GM12891 (cell line): ENCODE measurements at regions not wholly inside any gene's neighbourhood (a gene's known extent, or its start where the extent isn't known, plus 50 kb on each side); places are given as distances from the start of the nearest gene placed in this dataset.

Experiments used
- DNase-seq: peaks from one replicate; pipeline ENCODE4 v3.0.0; 2011; ENCODE audit warnings: low spot score; ENCODE audit not compliant: insufficient read length
- FAIRE-seq: peaks from 2 replicates; lab custom pipeline; 2011; peaks lifted over from hg19 to GRCh38; lab: Jason Lieb, UNC
- PAX5 ChIP-seq: IDR thresholded peaks from 2 replicates; pipeline ENCODE4 v1.6.1; 2011; ENCODE audit warnings: low read length, moderate library complexity, mild to moderate bottlenecking; ENCODE audit not compliant: insufficient read depth, severe bottlenecking
- POLR2A ChIP-seq: IDR thresholded peaks from 2 replicates; pipeline ENCODE4 v1.6.1; 2011; ENCODE audit warnings: low read depth, low read length, control low read depth
- POLR2AphosphoS5 ChIP-seq: IDR thresholded peaks from 2 replicates; pipeline ENCODE4 v1.6.1; 2011; ENCODE audit warnings: low read depth, low read length, control low read depth
- POU2F2 ChIP-seq: IDR thresholded peaks from 2 replicates; pipeline ENCODE4 v1.6.1; 2011; ENCODE audit warnings: low read depth, mild to moderate bottlenecking, control low read depth, low read length, moderate library complexity
- SPI1 ChIP-seq: IDR thresholded peaks from 2 replicates; pipeline ENCODE4 v1.6.1; 2011; ENCODE audit warnings: low read depth, low read length, control low read depth
- TAF1 ChIP-seq: IDR thresholded peaks from 2 replicates; pipeline ENCODE4 v1.6.1; 2011; ENCODE audit warnings: low read depth, low read length, control low read depth

DNA sequence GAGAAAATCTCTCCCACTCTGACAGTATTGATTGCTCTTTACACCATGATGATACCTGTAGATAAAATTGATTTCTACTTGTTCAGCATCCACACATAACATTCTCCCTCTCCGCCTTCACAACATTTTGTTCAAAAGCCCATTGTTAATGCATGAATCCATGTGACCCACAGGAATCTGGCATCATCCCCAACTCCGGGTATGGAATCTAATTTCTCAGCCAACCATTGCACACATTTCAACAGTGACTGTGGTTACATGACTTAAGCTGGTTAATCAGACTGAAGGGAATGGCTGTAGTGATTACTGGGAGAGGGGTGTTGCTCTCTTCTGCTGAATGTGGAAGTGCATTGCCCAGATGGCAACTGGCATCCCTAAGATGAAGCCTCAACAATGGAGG lies 161.4 kb upstream of the C16orf82 start:
- DNase-seq (no peak), FAIRE-seq (no peak)
- TF ChIP-seq POLR2A (no peak), POLR2AphosphoS5 (no peak), PAX5 (no peak), POU2F2 (no peak), SPI1 (no peak), TAF1 (no peak)

DNA sequence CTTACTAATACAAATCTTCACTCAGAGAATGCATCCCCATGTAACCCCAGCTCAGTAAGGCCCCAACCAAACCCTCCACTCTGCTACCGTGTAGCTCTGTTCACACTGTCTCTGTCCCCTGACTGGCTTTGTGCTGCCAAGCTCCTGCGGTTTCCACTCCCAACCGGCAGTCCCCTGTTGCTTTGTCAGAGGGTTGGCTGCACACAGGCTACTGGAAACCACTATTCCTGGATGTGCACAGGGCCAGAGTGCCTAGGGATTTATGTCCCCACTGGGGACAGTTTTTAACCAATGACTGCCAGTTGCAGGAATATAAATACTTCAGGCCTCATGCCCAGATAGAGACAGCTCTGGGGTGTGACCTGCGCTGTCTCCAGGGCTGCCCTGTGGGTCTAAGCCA lies 157.1 kb upstream of the C16orf82 start:
- TF ChIP-seq POU2F2: no peak
- TF ChIP-seq PAX5: no peak
- TF ChIP-seq POLR2A: no peak
- TF ChIP-seq SPI1: no peak
- TF ChIP-seq TAF1: no peak
- TF ChIP-seq POLR2AphosphoS5: no peak
- DNase-seq (no peak), FAIRE-seq (no peak)

DNA sequence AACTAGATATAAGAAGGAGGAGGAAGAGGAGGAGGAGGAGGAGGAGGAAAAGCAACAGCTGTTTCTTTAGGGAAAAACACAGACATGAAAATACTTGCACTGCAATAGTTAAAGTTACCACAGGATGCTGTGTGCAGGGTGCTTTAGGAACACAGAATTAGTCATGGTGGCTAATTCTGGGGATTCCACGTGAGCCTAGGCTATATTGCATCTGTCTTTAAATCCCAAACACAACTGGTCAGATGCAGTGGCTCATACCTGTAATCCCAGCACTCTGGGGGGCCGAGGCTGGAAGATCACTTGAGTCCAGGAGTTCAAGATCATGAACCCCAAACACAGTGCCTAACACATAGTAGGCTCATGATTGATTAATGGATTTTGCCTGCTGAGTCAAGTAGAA lies 155.3 kb upstream of the C16orf82 start:
- FAIRE-seq (no peak), DNase-seq (no peak)
- TF ChIP-seq SPI1 (no peak), PAX5 (no peak), TAF1 (no peak), POLR2A (no peak), POU2F2 (no peak), POLR2AphosphoS5 (no peak)

DNA sequence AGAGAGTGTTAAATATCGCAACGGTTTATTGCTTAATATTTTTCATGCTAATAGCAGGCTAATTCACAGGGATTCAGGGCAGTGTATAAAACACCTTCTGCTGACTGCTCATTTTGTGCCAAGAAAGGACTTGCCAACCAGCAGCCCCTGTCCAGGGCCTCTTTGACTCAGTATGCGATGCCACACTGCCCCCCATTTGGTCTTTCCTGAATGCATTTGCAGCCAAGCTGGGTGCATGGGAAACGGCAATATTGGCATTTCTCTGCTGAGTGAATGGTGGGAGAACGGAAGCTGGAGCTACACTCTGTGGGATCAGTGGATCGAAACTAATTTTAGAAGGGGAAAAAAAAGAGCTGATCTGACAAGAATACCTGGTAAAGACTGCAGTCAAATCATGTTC lies 152.9 kb upstream of the C16orf82 start:
- DNase-seq: no peak
- FAIRE-seq: no peak
- TF ChIP-seq POU2F2 (no peak), SPI1 (no peak), POLR2AphosphoS5 (no peak), POLR2A (no peak), TAF1 (no peak), PAX5 (no peak)

DNA sequence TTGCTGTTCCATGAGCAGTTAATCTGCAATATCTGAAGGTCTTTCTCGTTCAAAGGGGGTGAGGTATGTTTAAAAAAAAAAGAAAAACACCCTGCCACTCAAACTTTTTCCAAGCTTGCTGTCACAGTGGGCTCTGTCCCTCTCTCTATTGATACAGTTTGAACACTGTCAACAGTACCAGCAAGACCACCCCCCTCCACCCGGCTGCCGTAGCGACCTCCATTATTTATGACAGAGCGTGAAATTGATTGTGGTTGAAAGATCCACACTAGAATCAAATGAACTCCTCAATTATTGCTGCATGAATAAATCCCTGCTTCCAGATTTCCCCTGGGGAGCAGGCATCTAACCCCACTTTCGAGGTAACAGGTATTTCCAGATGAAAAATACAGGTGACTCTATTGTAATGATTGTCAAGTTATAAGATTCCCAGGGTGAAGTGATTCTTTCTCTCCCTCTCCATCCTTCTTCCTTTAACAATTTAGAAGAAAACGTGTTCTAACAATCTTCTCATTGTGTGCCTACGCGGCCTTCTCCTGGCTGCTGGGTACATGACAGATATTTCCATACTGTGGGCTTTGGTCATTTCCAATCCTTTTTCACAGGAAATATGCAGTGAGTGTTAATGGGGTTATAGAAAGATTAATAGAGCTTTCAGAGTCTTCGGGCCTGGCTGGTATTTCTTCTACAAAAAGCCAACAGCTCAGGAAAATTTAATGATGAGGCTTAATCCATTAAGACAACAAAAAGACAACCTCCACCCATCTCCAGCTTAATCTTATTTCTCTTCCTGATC lies 135.7 kb upstream of the C16orf82 start:
- FAIRE-seq (no peak), DNase-seq (no peak)
- TF ChIP-seq SPI1 (no peak), POLR2AphosphoS5 (no peak), POLR2A (no peak), TAF1 (no peak), PAX5 (no peak), POU2F2 (no peak)

DNA sequence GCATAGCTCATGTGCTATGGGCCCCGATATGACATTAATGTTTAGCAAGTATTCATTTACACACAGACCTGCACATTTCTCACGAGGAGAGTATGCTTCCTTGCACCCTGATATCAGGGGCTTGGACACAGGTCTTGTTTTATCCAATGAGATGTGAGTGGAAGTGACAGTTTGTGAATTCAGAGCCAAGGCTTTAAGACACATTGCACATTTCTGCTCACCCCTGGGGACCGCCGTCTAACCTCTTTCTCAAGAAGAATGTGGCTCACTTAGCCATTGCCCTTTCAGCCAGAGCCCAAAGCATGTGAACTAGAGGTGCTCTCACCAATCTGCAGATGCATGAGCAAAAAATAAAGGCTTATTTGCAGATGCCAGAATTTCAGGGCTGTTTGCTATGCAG lies 116.1 kb upstream of the C16orf82 start:
- FAIRE-seq: no peak

DNA sequence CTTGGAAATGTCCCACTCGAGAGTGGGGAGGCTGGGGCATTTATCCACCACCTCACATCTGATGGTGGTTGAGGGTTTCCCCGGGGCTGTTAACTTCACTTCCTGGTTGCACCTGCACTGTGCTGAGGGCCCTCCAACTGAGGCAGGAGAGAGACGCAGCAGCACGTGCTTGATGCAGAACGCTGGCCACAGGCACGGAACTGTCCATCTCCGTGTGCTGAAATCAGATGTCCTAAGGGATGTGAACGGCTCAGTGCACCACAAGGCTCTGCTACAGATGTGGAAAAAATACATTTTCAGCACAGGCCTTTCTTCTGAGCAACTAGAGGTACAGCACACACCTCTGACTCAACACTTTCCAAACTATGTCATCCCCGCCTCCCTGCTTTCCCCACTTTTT lies 114.8 kb upstream of the C16orf82 start:
- no peak for FAIRE-seq
- TF ChIP-seq POU2F2 (no peak), POLR2A (no peak)
- no peak for DNase-seq

More for the DNA sequence above, 116.1 kb upstream of the C16orf82 start:
- TF ChIP-seq POLR2AphosphoS5: no peak
- no peak for TF ChIP-seq PAX5
- TF ChIP-seq TAF1: no peak
- TF ChIP-seq POU2F2: no peak
- no peak for TF ChIP-seq POLR2A
- no peak for TF ChIP-seq SPI1
- no peak for DNase-seq

DNA sequence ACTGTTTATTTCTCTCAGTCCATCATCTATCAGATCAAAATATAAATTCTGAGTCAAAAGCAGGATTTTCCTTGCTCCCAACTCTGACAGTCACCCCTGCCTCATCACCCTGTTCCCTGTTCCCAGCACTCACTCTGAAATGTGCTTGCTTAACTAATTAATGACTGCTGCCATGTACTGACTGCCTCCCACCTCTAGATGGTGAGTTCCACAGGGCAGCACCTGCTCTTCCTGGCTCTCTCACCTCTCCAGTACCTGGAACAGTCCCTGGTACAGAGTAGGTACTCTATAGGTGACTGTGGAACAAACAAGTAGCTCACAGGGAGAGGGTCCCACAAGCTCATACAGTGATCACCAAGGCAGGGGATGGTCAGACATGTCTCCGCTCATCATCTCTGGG lies 114.3 kb upstream of the C16orf82 start:
- FAIRE-seq (no peak), DNase-seq (no peak)
- TF ChIP-seq POLR2AphosphoS5 (no peak), SPI1 (no peak), POU2F2 (no peak), PAX5 (no peak), POLR2A (no peak), TAF1 (no peak)

DNA sequence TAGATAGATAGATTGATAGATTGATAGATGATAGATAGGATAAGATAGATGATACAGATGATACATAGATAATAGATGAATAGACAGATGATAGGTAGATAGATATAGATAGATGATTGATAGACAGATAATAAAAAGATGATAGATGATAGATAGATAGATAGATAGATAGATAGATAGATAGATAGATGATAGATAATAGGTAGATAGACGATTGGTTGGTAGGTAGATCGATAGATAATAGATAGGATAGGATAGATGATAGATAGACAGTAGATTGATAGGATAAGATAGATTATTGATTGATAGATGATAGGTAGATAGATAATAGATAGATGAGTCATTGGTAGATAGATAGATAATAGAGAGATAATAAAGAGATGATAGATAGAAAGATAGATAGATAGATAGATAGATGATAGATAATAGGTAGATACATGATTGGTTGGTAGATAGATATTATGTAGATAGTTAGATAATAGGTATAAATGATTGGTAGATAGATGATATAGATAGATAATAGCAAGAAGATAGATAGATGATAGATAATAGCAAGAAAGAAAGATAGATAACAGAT lies 109.4 kb upstream of the C16orf82 start:
- TF ChIP-seq POLR2A: no peak
- no peak for TF ChIP-seq POU2F2
- TF ChIP-seq PAX5: no peak
- no peak for TF ChIP-seq SPI1
- no peak for TF ChIP-seq POLR2AphosphoS5
- no peak for TF ChIP-seq TAF1
- no peak for FAIRE-seq
- no peak for DNase-seq
